Spleen (tissue), 7 donors: ENCODE measurements at regions not wholly inside any gene's neighbourhood (a gene's known extent, or its start where the extent isn't known, plus 50 kb on each side); places are given as distances from the start of the nearest gene placed in this dataset.

Experiments
- CTCF ChIP-seq, 11 experiments: fragments of 200-600 bp in 7 of 11; fragments of 450-650 bp in 4 of 11; sonication (generic) in 4 of 11; IDR thresholded peaks in 8 of 11; conservative IDR thresholded peaks in 3 of 11; 1 replicate in 7 of 11; 2 replicates in 4 of 11; pipeline versions ENCODE4 v1.4.0 to v1.8.0; 2016 to 2021; ENCODE audit warnings: antibody characterized with exemption in 11 of 11, inconsistent platforms in 4 of 11, mild to moderate bottlenecking in 1 of 11
- POLR2A ChIP-seq, 3 donors: fragments of 450-650 bp; IDR thresholded peaks; one replicate each; pipeline ENCODE4 v1.5.1; 2017; ENCODE audit warnings: antibody characterized with exemption in 3 of 3, mild to moderate bottlenecking in 1 of 3
- POLR2AphosphoS5 ChIP-seq, 3 donors: sonication (generic); formaldehyde crosslinking; IDR thresholded peaks; one replicate each; pipeline ENCODE4 v1.5.1; 2017; ENCODE audit warnings: antibody characterized with exemption in 3 of 3
- donor health status: DM: no; HTN: no; CAD: no; lungs with moderate emphysema.
- donor health status: DM: no; HTN: no; CAD: no.
- donor health status: DM: no; HTN: no; CAD: no.

GRCh38 chr2:138116456-138116855 lies 152.2 kb downstream of the HNMT start:
- TF ChIP-seq CTCF (IDR thresholded peaks at IDR 0.05 in 8 of 11, conservative IDR thresholded peaks at IDR 0.05 in 3 of 11) = no peak
- no peak for TF ChIP-seq POLR2A (IDR thresholded peaks at IDR 0.05)
- no peak for TF ChIP-seq POLR2AphosphoS5 (IDR thresholded peaks at IDR 0.05)
